Pulmonary artery endothelial cell (primary cell): ENCODE measurements at regions not wholly inside any gene's neighbourhood (a gene's known extent, or its start where the extent isn't known, plus 50 kb on each side); places are given as distances from the start of the nearest gene placed in this dataset.
"Not testable (repeated sequence)": the region's sequence is repeated elsewhere in the genome, so short reads cannot be mapped to it uniquely, and the experiment has no call there.

Source experiments
- DNase-seq: peaks from one replicate; pipeline ENCODE4 v3.0.0-alpha.2; 2011; ENCODE audit warnings: low read depth, low spot score

- no peak for DNase-seq
Measured at GRCh38 chr3:67154429-67154828, 156.3 kb downstream of the KBTBD8 start.

GRCh38 chr3:67167481-67167880 lies 169.4 kb downstream of the KBTBD8 start:
- no peak for DNase-seq

- DNase-seq = no peak
Measured at GRCh38 chr3:67171841-67172240, 173.7 kb downstream of the KBTBD8 start.

GRCh38 chr3:67173130-67173529 lies 175.0 kb downstream of the KBTBD8 start:
- not testable (repeated sequence) for DNase-seq

GRCh38 chr3:67176396-67176795 lies 178.3 kb downstream of the KBTBD8 start:
- no peak for DNase-seq

GRCh38 chr3:67192466-67192865 lies 194.4 kb downstream of the KBTBD8 start:
- no peak for DNase-seq

GRCh38 chr3:67196677-67197076 lies 198.6 kb downstream of the KBTBD8 start:
- DNase-seq = no peak

- no peak for DNase-seq
Measured at GRCh38 chr3:67198374-67198773, 200.3 kb downstream of the KBTBD8 start.

- no peak for DNase-seq
Measured at GRCh38 chr3:67200618-67201017, 202.5 kb downstream of the KBTBD8 start.

- DNase-seq = no peak
Measured at GRCh38 chr3:67201026-67201425, 202.9 kb downstream of the KBTBD8 start.

GRCh38 chr3:67202053-67202452 lies 203.9 kb downstream of the KBTBD8 start:
- DNase-seq = no peak

- no peak for DNase-seq
Measured at GRCh38 chr3:67204951-67205350, 206.8 kb downstream of the KBTBD8 start.

GRCh38 chr3:67215690-67216089 lies 217.6 kb downstream of the KBTBD8 start:
- no peak for DNase-seq

GRCh38 chr3:67227030-67227429 lies 228.9 kb downstream of the KBTBD8 start:
- no peak for DNase-seq

GRCh38 chr3:67228136-67228535 lies 230.0 kb downstream of the KBTBD8 start:
- DNase-seq = no peak

- DNase-seq = no peak
Measured at GRCh38 chr3:67232642-67233041, 234.5 kb downstream of the KBTBD8 start.

- no peak for DNase-seq
Measured at GRCh38 chr3:67239353-67239752, 241.2 kb downstream of the KBTBD8 start.

GRCh38 chr3:67241084-67241483 lies 243.0 kb downstream of the KBTBD8 start:
- DNase-seq = no peak

- no peak for DNase-seq
Measured at GRCh38 chr3:67244130-67244529, 246.0 kb downstream of the KBTBD8 start.

GRCh38 chr3:67245545-67245944 lies 247.4 kb downstream of the KBTBD8 start:
- DNase-seq = no peak

GRCh38 chr3:67248726-67249125 lies 250.6 kb downstream of the KBTBD8 start:
- no peak for DNase-seq

GRCh38 chr3:67252906-67253305 lies 254.8 kb downstream of the KBTBD8 start:
- not testable (repeated sequence) for DNase-seq

- DNase-seq = no peak
Measured at GRCh38 chr3:67278015-67278618, 280.0 kb downstream of the KBTBD8 start.

- no peak for DNase-seq
Measured at GRCh38 chr3:67286586-67286985, 288.5 kb downstream of the KBTBD8 start.
